GM04503 (cell line): ENCODE measurements at regions not wholly inside any gene's neighbourhood (a gene's known extent, or its start where the extent isn't known, plus 50 kb on each side); places are given as distances from the start of the nearest gene placed in this dataset.
A peak's percentile ranks its signal among the peaks of the same experiment; 100 is the strongest.

Experiments used
- DNase-seq: peaks from one replicate; pipeline ENCODE4 v3.0.0-alpha.2; 2012; ENCODE audit warnings: low read depth

DNA sequence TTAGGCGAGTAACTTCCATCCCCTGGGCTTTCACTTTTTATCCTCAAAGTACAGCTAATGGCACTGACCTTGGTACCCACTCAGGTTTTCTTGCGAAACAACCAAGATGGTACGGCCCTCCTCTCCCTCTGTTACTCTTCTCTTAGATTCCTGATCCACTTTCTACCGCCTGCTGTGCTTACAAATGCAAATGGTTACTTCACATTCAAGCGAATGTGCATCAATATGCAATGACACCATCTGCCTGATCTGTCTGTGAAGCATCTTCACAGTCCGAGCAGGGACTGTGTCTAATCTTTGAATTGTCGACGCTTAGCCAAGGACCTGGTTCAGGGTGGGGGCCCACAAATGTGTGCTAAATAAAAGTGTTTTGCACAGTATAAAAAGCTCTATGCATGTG, 112.2 kb downstream of the TRIB2 start:
- no peak for DNase-seq

DNA sequence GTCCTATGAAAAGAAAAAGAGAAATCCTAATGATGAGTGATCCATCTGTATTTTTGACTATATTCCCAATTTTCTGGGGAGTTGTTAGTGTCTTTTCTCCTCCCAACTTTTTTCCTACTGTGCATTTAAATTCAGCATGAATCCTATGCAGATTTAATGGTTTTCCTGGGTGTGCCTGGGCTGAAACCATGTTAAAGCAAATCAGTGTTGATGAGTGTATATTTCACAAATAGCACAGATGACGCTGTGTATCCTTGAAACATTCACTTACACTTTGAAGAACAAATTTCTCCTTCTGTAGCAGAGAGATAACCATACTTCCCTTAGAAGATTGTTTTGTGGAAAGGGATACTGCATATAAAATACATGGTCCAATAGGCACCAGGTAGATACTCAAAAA, 114.3 kb downstream of the TRIB2 start:
- DNase-seq: no peak

DNA sequence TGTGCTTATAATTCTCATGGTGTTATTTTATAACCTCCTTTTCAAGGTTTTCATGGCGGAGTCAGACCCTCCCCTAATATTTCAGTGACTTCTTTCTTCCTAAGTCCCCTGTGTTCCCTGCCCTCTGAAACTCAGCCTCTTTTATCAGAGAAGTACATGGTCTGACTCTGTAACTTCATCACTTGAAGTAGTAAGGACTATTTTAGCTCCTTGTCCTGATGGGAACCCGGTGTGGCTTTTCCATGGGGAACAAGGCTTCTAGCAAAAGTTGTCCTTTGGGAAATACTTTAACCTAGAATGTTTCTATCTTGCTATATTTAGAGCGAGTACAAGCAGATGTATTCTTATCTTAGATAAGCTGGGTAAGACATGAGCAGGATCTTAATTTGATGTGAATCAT, 117.5 kb downstream of the TRIB2 start:
- DNase-seq: no peak

- no peak for DNase-seq
Measured at GRCh38 chr2:12835733-12836132, 119.0 kb downstream of the TRIB2 start.

DNA sequence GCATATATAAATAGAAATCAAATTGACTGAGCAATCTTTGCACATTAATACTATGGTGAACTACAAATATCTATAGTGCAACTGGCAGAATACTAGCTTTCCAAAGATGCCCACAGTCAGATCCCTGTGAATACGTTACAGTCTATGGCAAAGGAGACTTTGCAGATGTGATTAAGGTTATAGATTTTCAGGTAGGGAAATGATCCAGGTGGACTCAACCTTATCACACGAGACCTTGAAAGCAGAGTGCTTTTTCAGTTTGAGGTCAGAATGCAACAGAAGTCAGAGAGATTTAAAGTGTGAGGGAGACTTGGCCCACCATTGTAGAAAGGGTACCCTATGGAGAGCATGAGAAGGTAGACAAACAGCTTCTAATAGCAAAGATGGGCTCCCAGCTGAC, 122.6 kb downstream of the TRIB2 start:
- DNase-seq: no peak

DNA sequence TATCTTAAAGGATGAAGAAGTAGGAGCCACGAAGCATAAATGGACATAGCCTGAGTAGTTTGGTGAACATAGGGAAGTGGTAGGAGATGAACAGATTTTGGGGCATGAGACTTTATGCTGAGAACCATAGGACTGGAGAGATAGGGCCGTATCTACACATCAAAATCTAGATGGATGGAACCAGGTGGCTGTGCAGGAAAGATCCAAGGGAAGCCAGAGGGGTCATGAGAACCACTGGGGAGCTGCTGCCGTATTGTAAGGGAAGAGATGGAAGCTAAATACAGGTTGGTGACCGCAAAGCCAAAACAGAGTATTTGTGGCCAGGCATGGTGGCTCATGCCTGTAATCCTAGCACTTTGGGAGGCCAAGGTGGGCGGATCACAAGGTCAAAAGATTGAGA, 124.3 kb downstream of the TRIB2 start:
- DNase-seq: no peak

GRCh38 chr2:12842917-12843316, 126.2 kb downstream of the TRIB2 start:
- DNase-seq: no peak

DNA sequence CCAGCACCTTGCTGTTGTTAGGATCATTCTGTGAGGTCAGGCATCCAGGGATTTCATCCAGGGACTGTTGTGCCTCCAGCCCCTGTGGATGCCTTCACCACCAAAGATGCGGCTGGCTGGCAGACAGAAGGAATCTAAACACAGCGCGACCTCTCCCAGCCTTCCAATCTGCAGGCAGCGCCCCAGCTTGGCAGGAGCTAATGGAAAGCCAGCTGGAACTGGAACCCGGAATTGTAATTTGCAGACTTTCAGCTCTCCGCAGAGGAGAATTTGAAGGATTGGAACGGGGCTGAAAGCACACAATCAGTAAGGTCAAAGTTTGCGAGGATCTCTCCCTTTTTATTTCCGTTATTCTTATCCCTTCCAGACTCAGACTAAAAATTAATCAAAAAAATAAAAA, 127.8 kb downstream of the TRIB2 start:
- DNase-seq: no peak

- DNase-seq: no peak
Measured at GRCh38 chr2:12847694-12848575, 131.2 kb downstream of the TRIB2 start.

DNA sequence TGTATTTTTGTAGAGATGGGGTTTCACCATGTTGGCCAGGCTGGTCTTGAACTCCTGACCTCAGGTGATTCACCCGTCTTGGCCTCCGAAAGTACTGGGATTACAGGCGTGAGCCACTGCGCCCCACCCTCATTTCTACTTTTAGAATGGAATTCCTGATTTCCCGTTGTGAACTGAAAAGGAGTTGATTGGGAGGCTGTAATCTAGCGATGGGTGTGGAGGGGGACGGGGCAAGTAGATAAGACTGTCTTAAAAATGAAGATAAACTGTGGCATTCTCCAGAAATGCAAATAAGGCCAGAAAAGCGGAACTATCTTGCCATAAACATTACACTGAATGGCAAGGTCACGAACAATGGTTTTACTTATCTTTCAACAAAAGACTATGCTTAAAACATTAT, 135.4 kb downstream of the TRIB2 start:
- DNase-seq: no peak

- no peak for DNase-seq
Measured at GRCh38 chr2:12854001-12854530, 137.3 kb downstream of the TRIB2 start.

DNA sequence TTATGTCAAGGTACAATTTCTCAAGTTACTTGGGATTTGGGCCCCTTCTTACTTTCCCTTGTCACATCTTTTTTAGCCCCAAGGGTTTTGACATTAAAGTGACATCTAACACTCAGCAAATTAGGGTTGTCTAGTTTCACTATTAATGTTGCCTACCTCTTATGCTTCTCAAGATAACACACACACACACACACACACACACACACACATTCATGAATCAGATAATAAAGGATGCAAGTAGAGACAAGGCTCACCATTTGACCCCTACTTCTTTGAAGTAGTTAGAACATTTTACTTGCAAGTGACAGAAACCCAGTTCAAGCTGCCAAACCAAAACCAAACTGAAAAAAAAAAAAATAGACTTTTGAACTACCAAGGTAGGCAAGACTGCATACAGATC, 138.8 kb downstream of the TRIB2 start:
- no peak for DNase-seq

DNA sequence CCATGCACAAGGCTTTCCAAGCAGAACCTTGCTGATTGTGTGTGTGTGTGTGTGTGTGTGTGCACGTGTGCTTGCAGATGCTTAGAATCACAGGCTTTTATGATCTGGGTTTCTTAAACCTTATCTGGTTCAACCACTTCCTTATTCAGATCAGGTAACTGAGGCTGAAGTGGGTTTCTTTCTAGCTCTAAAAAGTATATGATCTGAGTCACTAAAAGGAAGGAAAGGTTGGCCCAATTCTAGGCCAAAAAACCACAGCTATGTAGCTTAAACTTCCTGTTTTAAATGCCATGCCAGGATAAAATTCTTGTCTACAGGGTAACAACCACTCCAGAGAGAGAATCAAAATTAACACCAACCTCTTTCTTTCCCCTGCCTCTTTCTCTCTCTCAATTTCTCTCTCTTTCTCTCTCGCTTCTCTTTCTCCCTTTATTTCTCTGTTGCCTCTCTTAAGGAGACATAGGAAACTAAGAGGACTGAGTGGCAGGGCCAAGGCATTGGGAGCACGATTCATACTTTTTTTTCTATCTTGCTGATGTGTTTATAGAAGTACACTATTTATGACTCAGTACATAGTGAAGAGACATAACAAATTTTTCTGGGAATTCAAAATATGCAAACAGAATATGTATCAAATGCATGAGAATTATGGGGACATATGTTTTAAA, 140.3 kb downstream of the TRIB2 start:
- DNase-seq: peak; percentile 65

GRCh38 chr2:12857891-12858290, 141.2 kb downstream of the TRIB2 start:
- no peak for DNase-seq

- DNase-seq: peak; percentile 39
Measured at GRCh38 chr2:12858786-12859185, 142.1 kb downstream of the TRIB2 start.

GRCh38 chr2:12861344-12861930, 144.7 kb downstream of the TRIB2 start:
- DNase-seq: peak; percentile 59

DNA sequence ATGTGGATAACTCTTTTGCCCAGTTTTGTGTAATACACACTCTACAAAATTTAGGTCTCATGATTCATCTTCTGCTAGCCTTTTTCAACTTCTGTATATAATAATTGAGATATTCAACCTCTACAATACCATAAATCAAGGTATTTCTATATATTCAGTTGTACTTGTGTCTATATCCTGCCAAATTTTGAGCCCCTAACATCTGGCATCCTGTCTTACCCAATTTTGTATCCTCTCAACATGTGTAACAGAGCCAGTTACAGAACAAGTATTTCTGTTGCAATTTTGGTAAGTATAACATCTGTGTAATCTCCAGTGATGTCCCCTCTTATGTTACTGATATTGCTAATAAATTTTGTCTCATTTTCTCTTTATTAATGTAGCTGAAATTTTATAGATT, 145.8 kb downstream of the TRIB2 start:
- DNase-seq: no peak

GRCh38 chr2:12863937-12864336, 147.2 kb downstream of the TRIB2 start:
- DNase-seq: no peak

- no peak for DNase-seq
Measured at GRCh38 chr2:12867631-12868287, 151.0 kb downstream of the TRIB2 start.

DNA sequence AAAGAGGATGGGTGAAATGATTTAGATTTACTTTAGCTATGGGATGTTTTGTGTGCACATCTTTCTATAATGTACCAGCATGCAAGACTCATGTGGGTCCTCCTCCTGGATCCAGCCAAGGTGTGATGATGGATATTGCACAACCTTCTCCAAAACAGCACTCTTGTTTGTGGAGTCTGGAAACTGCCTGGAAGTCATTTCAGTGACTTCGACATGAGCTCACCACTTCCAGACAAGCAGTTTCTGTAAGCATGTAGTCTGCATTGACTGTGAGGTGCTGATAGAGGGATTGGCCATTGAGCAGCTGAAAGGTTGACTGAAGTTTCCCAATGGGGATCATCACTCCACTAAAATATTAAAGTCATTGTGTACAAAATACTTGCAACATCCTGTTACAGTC, 154.0 kb downstream of the TRIB2 start:
- DNase-seq: no peak

DNA sequence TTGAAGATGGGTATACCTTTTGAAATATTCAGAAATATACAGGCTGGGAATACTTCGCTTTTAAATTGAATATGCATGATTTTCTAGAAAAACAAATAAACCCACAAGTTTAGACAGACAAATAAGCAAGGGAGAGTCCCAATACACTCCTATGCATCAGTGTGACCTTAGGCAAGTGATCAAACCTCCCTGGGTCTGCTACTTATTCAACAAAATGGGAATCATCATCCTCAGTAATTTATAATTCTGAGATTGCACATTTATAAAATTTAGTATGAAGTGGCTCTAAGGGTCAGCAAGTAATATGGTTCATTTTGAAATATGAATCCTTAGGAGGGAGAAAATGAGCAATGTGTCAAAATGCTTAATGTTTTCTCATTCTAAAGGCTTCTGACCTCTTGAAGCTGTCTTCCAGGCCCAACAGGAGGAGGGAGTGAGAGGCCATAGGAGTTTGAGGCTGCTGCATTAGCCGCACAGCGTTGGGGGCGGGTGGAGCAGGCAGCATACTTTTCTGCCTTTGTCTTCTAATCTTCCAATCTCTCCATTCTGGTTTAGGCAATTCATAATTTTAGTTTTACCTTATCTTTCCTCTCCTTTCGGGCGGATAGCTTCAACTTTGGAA, 155.1 kb downstream of the TRIB2 start:
- DNase-seq: no peak

DNA sequence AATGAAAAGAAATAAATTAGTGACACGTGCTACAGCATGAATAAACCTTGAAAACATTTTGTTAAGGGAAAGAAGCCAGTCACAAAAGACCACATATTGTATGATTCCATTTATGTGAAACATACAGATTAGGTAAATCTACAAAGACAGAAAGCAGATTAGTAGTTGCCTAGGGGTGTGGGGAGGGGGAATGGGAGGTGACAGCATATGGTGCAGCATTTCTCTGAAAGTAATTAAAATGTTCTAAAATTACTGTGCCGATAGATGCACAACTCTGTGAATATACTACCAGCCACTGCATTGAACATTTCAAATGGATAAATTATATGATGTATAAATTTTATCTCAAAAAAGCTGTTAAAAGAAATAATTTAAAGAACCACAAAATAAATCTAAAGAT, 161.0 kb downstream of the TRIB2 start:
- no peak for DNase-seq
